ENCODE measurements at regions not wholly inside any gene's neighbourhood (a gene's known extent, or its start where the extent isn't known, plus 50 kb on each side); places are given as distances from the start of the nearest gene placed in this dataset.

- TF ChIP-seq, protein P1, sequence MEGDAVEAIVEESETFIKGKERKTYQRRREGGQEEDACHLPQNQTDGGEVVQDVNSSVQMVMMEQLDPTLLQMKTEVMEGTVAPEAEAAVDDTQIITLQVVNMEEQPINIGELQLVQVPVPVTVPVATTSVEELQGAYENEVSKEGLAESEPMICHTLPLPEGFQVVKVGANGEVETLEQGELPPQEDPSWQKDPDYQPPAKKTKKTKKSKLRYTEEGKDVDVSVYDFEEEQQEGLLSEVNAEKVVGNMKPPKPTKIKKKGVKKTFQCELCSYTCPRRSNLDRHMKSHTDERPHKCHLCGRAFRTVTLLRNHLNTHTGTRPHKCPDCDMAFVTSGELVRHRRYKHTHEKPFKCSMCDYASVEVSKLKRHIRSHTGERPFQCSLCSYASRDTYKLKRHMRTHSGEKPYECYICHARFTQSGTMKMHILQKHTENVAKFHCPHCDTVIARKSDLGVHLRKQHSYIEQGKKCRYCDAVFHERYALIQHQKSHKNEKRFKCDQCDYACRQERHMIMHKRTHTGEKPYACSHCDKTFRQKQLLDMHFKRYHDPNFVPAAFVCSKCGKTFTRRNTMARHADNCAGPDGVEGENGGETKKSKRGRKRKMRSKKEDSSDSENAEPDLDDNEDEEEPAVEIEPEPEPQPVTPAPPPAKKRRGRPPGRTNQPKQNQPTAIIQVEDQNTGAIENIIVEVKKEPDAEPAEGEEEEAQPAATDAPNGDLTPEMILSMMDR (conservative IDR thresholded peaks at IDR 0.05; ENCODE audit: low read length) = no peak
- no peak for TF ChIP-seq EZH2phosphoT487 (IDR thresholded peaks at IDR 0.05; ENCODE audit: borderline replicate concordance)
These were observed 167.6 kb upstream of the KLHL1 start for GRCh38 chr13:70275841-70276240.

All from Loucy (cell line).